RWPE1 (cell line): ENCODE measurements at regions not wholly inside any gene's neighbourhood (a gene's known extent, or its start where the extent isn't known, plus 50 kb on each side); places are given as distances from the start of the nearest gene placed in this dataset.

Experiments used
- CTCF ChIA-PET: fragments of 350-600 bp; sonication (Branson Sonifier 250); formaldehyde crosslinking; extraction: SDS; loops from one replicate; lab custom pipeline; 2021; lab: Yijun Ruan, JAX
- POLR2A ChIA-PET: fragments of 400-600 bp; formaldehyde crosslinking; extraction: SDS; loops from one replicate; lab custom pipeline; 2020; ENCODE audit warnings: antibody characterized with exemption; ENCODE audit not compliant: low non-redundant PET; lab: Yijun Ruan, JAX
- DNase-seq: peaks from one replicate; pipeline ENCODE4 v3.0.0; 2012; ENCODE audit warnings: low spot score
- H3K27ac ChIP-seq: fragments of 450-650 bp; 2 replicates; pipeline ENCODE4 v1.5.1; 2017
- TF ChIP-seq, protein P1 (sequence below): fragments of 450-650 bp; conservative IDR thresholded peaks from 2 replicates; pipeline ENCODE4 v1.5.1; 2017; ENCODE audit warnings: low read depth, mild to moderate bottlenecking

DNA sequence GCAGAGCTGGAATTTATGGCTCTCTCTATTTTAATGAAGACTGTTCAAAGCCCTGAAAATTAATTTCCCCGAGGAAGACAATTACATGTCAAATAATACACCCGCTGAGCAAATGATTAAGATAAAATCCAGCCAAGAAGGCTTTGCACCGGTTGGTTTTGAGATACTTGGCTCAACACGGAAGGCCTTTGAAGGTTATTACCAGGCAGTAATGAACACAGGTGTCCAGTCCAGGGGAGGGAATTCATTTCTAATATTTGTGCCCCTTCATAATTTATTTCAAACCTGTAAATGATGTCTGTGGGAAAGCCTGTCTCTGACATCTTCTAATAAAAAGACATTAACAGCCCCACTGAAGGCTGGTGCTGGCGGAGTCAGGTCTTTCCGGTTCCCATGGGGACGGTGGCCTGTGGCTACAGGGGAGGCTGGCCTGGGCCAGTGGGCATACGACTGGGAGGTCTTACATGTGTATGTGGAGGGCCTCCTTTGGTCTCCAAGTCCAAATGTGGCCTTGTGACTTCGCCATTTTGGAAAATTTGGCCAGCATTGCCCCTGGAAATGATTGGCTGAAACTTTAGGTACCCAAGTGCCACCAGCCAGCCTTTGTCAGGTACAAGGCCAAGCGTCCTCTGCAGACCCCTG, 49.9 kb upstream of the IQSEC1 start:
- TF ChIP-seq, protein P1, sequence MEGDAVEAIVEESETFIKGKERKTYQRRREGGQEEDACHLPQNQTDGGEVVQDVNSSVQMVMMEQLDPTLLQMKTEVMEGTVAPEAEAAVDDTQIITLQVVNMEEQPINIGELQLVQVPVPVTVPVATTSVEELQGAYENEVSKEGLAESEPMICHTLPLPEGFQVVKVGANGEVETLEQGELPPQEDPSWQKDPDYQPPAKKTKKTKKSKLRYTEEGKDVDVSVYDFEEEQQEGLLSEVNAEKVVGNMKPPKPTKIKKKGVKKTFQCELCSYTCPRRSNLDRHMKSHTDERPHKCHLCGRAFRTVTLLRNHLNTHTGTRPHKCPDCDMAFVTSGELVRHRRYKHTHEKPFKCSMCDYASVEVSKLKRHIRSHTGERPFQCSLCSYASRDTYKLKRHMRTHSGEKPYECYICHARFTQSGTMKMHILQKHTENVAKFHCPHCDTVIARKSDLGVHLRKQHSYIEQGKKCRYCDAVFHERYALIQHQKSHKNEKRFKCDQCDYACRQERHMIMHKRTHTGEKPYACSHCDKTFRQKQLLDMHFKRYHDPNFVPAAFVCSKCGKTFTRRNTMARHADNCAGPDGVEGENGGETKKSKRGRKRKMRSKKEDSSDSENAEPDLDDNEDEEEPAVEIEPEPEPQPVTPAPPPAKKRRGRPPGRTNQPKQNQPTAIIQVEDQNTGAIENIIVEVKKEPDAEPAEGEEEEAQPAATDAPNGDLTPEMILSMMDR, result no peak
- POLR2A ChIA-PET, result no interaction called here
- CTCF ChIA-PET, result no interaction called here
- DNase-seq, result no peak
- no peak overlapping the region for H3K27ac ChIP-seq
